BE2C (cell line): ENCODE measurements at regions not wholly inside any gene's neighbourhood (a gene's known extent, or its start where the extent isn't known, plus 50 kb on each side); places are given as distances from the start of the nearest gene placed in this dataset.

Source experiments
- DNase-seq: peaks from one replicate; pipeline ENCODE4 v3.0.0-alpha.2; 2020
- H3K27me3 ChIP-seq: fragments of 250-450 bp; sonication (Bioruptor Pico); 2 replicates; pipeline ENCODE4 v1.5.1; 2020; ENCODE audit warnings: mild to moderate bottlenecking
- H3K36me3 ChIP-seq: fragments of 250-450 bp; sonication (Bioruptor Pico); 2 replicates; pipeline ENCODE4 v1.5.1; 2020; ENCODE audit warnings: mild to moderate bottlenecking
- H3K4me1 ChIP-seq: fragments of 250-450 bp; sonication (Bioruptor Pico); 2 replicates; pipeline ENCODE4 v1.5.1; 2020
- H3K4me3 ChIP-seq: 2 replicates; pipeline ENCODE4 v1.5.1; 2011; ENCODE audit warnings: low read depth, low read length
- H3K9me3 ChIP-seq: fragments of 250-450 bp; sonication (Bioruptor Pico); 2 replicates; pipeline ENCODE4 v1.5.1; 2020
- TF ChIP-seq, protein P1 (sequence below): IDR thresholded peaks from 2 replicates; pipeline ENCODE4 v1.5.1; 2012; ENCODE audit warnings: mild to moderate bottlenecking, low read depth, low read length

- H3K27me3 ChIP-seq: no peaks in the 10 kb centered on the region
- H3K36me3 ChIP-seq: no peaks in the 10 kb centered on the region
- no peaks in the 10 kb centered on the region; the same call in 1 of the 2 replicates for H3K9me3 ChIP-seq
- no peak for DNase-seq
- no peak overlapping the region for H3K4me3 ChIP-seq
- no peaks in the 10 kb centered on the region for H3K4me1 ChIP-seq
- TF ChIP-seq, protein P1, sequence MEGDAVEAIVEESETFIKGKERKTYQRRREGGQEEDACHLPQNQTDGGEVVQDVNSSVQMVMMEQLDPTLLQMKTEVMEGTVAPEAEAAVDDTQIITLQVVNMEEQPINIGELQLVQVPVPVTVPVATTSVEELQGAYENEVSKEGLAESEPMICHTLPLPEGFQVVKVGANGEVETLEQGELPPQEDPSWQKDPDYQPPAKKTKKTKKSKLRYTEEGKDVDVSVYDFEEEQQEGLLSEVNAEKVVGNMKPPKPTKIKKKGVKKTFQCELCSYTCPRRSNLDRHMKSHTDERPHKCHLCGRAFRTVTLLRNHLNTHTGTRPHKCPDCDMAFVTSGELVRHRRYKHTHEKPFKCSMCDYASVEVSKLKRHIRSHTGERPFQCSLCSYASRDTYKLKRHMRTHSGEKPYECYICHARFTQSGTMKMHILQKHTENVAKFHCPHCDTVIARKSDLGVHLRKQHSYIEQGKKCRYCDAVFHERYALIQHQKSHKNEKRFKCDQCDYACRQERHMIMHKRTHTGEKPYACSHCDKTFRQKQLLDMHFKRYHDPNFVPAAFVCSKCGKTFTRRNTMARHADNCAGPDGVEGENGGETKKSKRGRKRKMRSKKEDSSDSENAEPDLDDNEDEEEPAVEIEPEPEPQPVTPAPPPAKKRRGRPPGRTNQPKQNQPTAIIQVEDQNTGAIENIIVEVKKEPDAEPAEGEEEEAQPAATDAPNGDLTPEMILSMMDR: no peak
These were observed 234.3 kb downstream of the HS3ST1 start for GRCh38 chr4:11194431-11194830.

GRCh38 chr4:11189756-11190155 lies 238.9 kb downstream of the HS3ST1 start:
- H3K9me3 ChIP-seq: no peaks in the 10 kb centered on the region; the same call in 1 of the 2 replicates
- DNase-seq: no peak
- H3K27me3 ChIP-seq: no peaks in the 10 kb centered on the region
- no peaks in the 10 kb centered on the region for H3K36me3 ChIP-seq
- TF ChIP-seq, protein P1: no peak
- H3K4me3 ChIP-seq: no peak overlapping the region
- H3K4me1 ChIP-seq: no peaks in the 10 kb centered on the region

GRCh38 chr4:11183356-11183740 lies 245.3 kb downstream of the HS3ST1 start:
- Histone ChIP-seq H3K4me1 (no peaks in the 10 kb centered on the region), H3K9me3 (no peaks in the 10 kb centered on the region; the same call in 1 of the 2 replicates), H3K27me3 (no peaks in the 10 kb centered on the region), H3K36me3 (no peaks in the 10 kb centered on the region), H3K4me3 (no peak overlapping the region)
- TF ChIP-seq, protein P1: no peak
- DNase-seq: no peak

GRCh38 chr4:11182586-11183355 lies 245.9 kb downstream of the HS3ST1 start:
- Histone ChIP-seq H3K9me3 (no peaks in the 10 kb centered on the region; the same call in 1 of the 2 replicates), H3K4me3 (no peak overlapping the region), H3K36me3 (no peaks in the 10 kb centered on the region), H3K27me3 (no peaks in the 10 kb centered on the region), H3K4me1 (no peaks in the 10 kb centered on the region)
- no peak for DNase-seq
- TF ChIP-seq, protein P1: no peak

GRCh38 chr4:11182031-11182430 lies 246.7 kb downstream of the HS3ST1 start:
- no peak overlapping the region for H3K4me3 ChIP-seq
- TF ChIP-seq, protein P1: no peak
- no peaks in the 10 kb centered on the region; the same call in 1 of the 2 replicates for H3K9me3 ChIP-seq
- no peaks in the 10 kb centered on the region for H3K4me1 ChIP-seq
- DNase-seq: no peak
- H3K27me3 ChIP-seq: no peaks in the 10 kb centered on the region
- H3K36me3 ChIP-seq: no peaks in the 10 kb centered on the region

GRCh38 chr4:11179796-11180195 lies 248.9 kb downstream of the HS3ST1 start:
- TF ChIP-seq, protein P1: no peak
- H3K27me3 ChIP-seq: no peaks in the 10 kb centered on the region
- H3K4me3 ChIP-seq: no peak overlapping the region
- H3K36me3 ChIP-seq: no peaks in the 10 kb centered on the region
- H3K4me1 ChIP-seq: no peaks in the 10 kb centered on the region
- H3K9me3 ChIP-seq: no peaks in the 10 kb centered on the region; the same call in 1 of the 2 replicates
- no peak for DNase-seq
